IMR-90 (cell line): ENCODE measurements at regions not wholly inside any gene's neighbourhood (a gene's known extent, or its start where the extent isn't known, plus 50 kb on each side); places are given as distances from the start of the nearest gene placed in this dataset.

Experiments
- ATAC-seq: fragments of 200-7000 bp; cut with Tn5 transposase; 2 replicates; pipeline ENCODE4 v1.9.1; 2020; ENCODE audit warnings: low read depth, mild to moderate bottlenecking, moderate library complexity
- BruUV-seq: library from RNA; stranded (reverse); fragments of 400-500 nt; replicated peaks from 2 replicates; lab custom pipeline; 2021; lab: Mats Ljungman, UMichigan
- CTCF ChIA-PET: fragments of 300-600 bp; formaldehyde crosslinking; extraction: SDS; loops from one replicate; lab custom pipeline; 2021; ENCODE audit warnings: antibody characterized with exemption; lab: Yijun Ruan, JAX
- POLR2A ChIA-PET: fragments of 300-600 bp; sonication (Branson Sonifier 250); formaldehyde crosslinking; loops from one replicate; lab custom pipeline; 2022; ENCODE audit warnings: antibody characterized with exemption; ENCODE audit not compliant: unreplicated experiment; lab: Charles Lee
- DNase-seq: peaks from one replicate; pipeline ENCODE4 v3.0.0; 2013
- H2AFZ ChIP-seq: replicated peaks from 2 replicates; pipeline ENCODE3; 2013; ENCODE audit warnings: low read length, mild to moderate bottlenecking; ENCODE audit not compliant: poor library complexity
- H2AK5ac ChIP-seq: 2 replicates; pipeline ENCODE4 v1.6.1; 2013; ENCODE audit warnings: low read depth, low read length, inconsistent platforms
- H2AK9ac ChIP-seq: replicated peaks from 2 replicates; pipeline ENCODE3; 2013; ENCODE audit warnings: mild to moderate bottlenecking, low read depth, low read length, moderate library complexity; ENCODE audit not compliant: poor library complexity
- H2BK120ac ChIP-seq: 2 replicates; pipeline ENCODE4 v1.6.1; 2013; ENCODE audit warnings: low read depth, low read length, inconsistent platforms
- H2BK15ac ChIP-seq: 3 replicates; pipeline ENCODE4 v1.6.1; 2013; ENCODE audit warnings: low read depth, low read length, inconsistent platforms
- H2BK20ac ChIP-seq: 2 replicates; pipeline ENCODE4 v1.6.1; 2013; ENCODE audit warnings: low read depth, mild to moderate bottlenecking, inconsistent platforms, low read length, moderate library complexity
- H2BK5ac ChIP-seq: 2 replicates; pipeline ENCODE4 v1.6.1; 2013; ENCODE audit warnings: mild to moderate bottlenecking, low read depth, low read length, inconsistent platforms; ENCODE audit not compliant: poor library complexity, severe bottlenecking
- H3K14ac ChIP-seq: replicated peaks from 2 replicates; pipeline ENCODE4 v1.6.1; 2013; ENCODE audit warnings: low read depth, low read length, inconsistent platforms
- H3K18ac ChIP-seq: 2 replicates; pipeline ENCODE4 v1.6.1; 2013; ENCODE audit warnings: low read depth, low read length, control low read depth
- H3K23ac ChIP-seq: 2 replicates; pipeline ENCODE4 v1.6.1; 2013; ENCODE audit warnings: low read depth, low read length, inconsistent platforms
- H3K27ac ChIP-seq: 2 replicates; pipeline ENCODE4 v1.5.1; 2013; ENCODE audit warnings: mild to moderate bottlenecking, control low read depth, low read length; ENCODE audit not compliant: insufficient read depth
- H3K27me3 ChIP-seq: 2 replicates; pipeline ENCODE4 v1.6.1; 2013; ENCODE audit warnings: low read length; ENCODE audit not compliant: control insufficient read depth, insufficient read depth
- H3K36me3 ChIP-seq: 2 replicates; pipeline ENCODE4 v1.6.1; 2013; ENCODE audit warnings: low read length, mixed read lengths; ENCODE audit not compliant: control insufficient read depth, insufficient read depth
- H3K4ac ChIP-seq: 2 replicates; pipeline ENCODE4 v1.6.1; 2013; ENCODE audit warnings: low read depth, low read length, inconsistent platforms
- H3K4me1 ChIP-seq: 2 replicates; pipeline ENCODE4 v1.6.1; 2013; ENCODE audit warnings: low read length, mixed read lengths; ENCODE audit not compliant: control insufficient read depth, insufficient read depth
- H3K4me2 ChIP-seq: 2 replicates; pipeline ENCODE4 v1.6.1; 2013; ENCODE audit warnings: low read depth, mild to moderate bottlenecking, control low read depth, low read length, moderate library complexity
- H3K4me3 ChIP-seq: 2 replicates; pipeline ENCODE4 v1.5.1; 2013; ENCODE audit warnings: low read depth, mild to moderate bottlenecking, control low read depth, low read length, moderate library complexity; ENCODE audit not compliant: insufficient read depth
- H3K56ac ChIP-seq: 2 replicates; pipeline ENCODE4 v1.6.1; 2013; ENCODE audit warnings: low read length, inconsistent platforms; ENCODE audit not compliant: insufficient read depth; ENCODE audit errors: extremely low read depth
- H3K79me1 ChIP-seq, 2 experiments: 2 replicates each; pipeline ENCODE4 v1.6.1; 2013; ENCODE audit warnings: low read length in 2 of 2, inconsistent platforms in 1 of 2, low read depth in 1 of 2
- H3K9ac ChIP-seq: 2 replicates; pipeline ENCODE4 v1.6.1; 2013; ENCODE audit warnings: low read depth, low read length, control low read depth
- H3K9me1 ChIP-seq: 2 replicates; pipeline ENCODE4 v1.6.1; 2013; ENCODE audit warnings: low read length, inconsistent platforms; ENCODE audit not compliant: insufficient read depth
- H3K9me3 ChIP-seq: 2 replicates; pipeline ENCODE4 v1.6.1; 2013; ENCODE audit warnings: low read length; ENCODE audit not compliant: control insufficient read depth, insufficient read depth
- H4K20me1 ChIP-seq: 2 replicates; pipeline ENCODE4 v1.6.1; 2013; ENCODE audit warnings: low read length, inconsistent platforms; ENCODE audit not compliant: insufficient read depth
- H4K5ac ChIP-seq: 2 replicates; pipeline ENCODE4 v1.6.1; 2013; ENCODE audit warnings: mild to moderate bottlenecking, low read depth, low read length, control low read depth
- H4K8ac ChIP-seq, 2 experiments: 2 replicates each; pipeline ENCODE4 v1.6.1; 2013; ENCODE audit warnings: low read depth in 2 of 2, low read length in 2 of 2, control low read depth in 1 of 2, inconsistent platforms in 1 of 2
- H4K91ac ChIP-seq: 2 replicates; pipeline ENCODE4 v1.6.1; 2013; ENCODE audit warnings: low read depth, low read length, inconsistent platforms; ENCODE audit not compliant: insufficient read depth
- CTCF ChIP-seq: conservative IDR thresholded peaks from 2 replicates; pipeline ENCODE4 v1.5.1; 2012; ENCODE audit warnings: mild to moderate bottlenecking, low read depth, low read length, improper control_type of control experiment
- MAZ ChIP-seq: IDR thresholded peaks from 2 replicates; pipeline ENCODE4 v1.6.1; 2012; ENCODE audit warnings: low read depth, mild to moderate bottlenecking, low read length, improper control_type of control experiment, moderate library complexity, borderline replicate concordance
- RCOR1 ChIP-seq: IDR thresholded peaks from 2 replicates; pipeline ENCODE4 v1.6.1; 2012; ENCODE audit warnings: mild to moderate bottlenecking, low read length, improper control_type of control experiment; ENCODE audit not compliant: insufficient replicate concordance
- WGBS, 2 experiments: methylation state at CpG; one replicate each; pipeline versions ENCODE4 v1.1.5 to v1.1.7; 2013; ENCODE audit warnings: missing lambda C conversion rate in 2 of 2; ENCODE audit not compliant: insufficient read length in 1 of 2; ENCODE audit errors: extremely low coverage in 2 of 2; 5-methylcytosine and 5-hydroxymethylcytosine counted together
- dilution Hi-C: fragments of 300-500 bp; cut with HindIII; formaldehyde crosslinking; loops from one replicate; pipeline ENCODE4 v1.14.3; 2018; ENCODE audit warnings: low sequenced_read_pairs; ENCODE audit not compliant: unreplicated experiment
- in situ Hi-C: fragments of 300-500 bp; cut with MboI; formaldehyde crosslinking; loops from 3 replicates; pipeline ENCODE4 v1.14.3; 2019; ENCODE audit warnings: low sequenced_read_pairs, inconsistent platforms, mixed read lengths
- intact Hi-C: fragments of 100-400 bp; cut with micrococcal nuclease; formaldehyde crosslinking; loops from 2 replicates; pipeline ENCODE4 v1.10.0; 2022

DNA sequence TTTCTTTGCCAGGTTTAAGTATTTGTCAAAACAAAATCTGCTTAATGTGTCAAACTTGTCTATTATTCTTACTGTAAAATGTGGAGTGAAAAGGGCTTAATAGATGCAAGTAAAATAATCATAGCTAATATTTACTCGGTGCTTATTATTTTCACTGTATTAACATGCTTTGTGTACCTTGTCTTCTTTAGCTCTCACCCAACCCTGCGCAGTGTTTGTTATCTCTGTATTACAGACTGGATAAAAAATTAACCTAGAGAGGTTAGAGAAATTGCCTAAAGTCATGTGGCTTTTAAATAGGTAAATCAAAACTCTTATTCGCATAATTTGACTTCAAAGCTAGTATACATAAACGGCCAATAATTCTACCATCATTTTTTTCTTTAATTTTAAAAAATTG, 1864.8 kb downstream of the MAT2B start:
- dilution Hi-C loops, result no loop called here
- Histone ChIP-seq H3K23ac (no peak overlapping the region), H3K4ac (no peak overlapping the region), H2BK5ac (no peak overlapping the region), H2BK120ac (no peak overlapping the region), H4K91ac (no peak overlapping the region), H4K5ac (no peak overlapping the region), H2AFZ (no peak overlapping the region), H2AK9ac (no peak overlapping the region), H2BK20ac (no peak overlapping the region), H3K9me1 (no peaks in the 10 kb centered on the region), H2BK15ac (no peak overlapping the region), H3K9ac (no peak overlapping the region), H3K36me3 (no peaks in the 10 kb centered on the region), H3K9me3 (no peaks in the 10 kb centered on the region), H3K4me1 (no peaks in the 10 kb centered on the region), H3K18ac (no peak overlapping the region), H4K8ac (no peak overlapping the region), H3K56ac (no peak overlapping the region), H3K14ac (no peak overlapping the region), H3K4me2 (no peak overlapping the region), H2AK5ac (no peak overlapping the region), H3K27me3 (no peaks in the 10 kb centered on the region), H3K79me1 (no peaks in the 10 kb centered on the region), H3K4me3 (no peak overlapping the region), H3K27ac (no peak overlapping the region), H4K20me1 (no peaks in the 10 kb centered on the region)
- 100% methylated on average over 2 of the region's 4 CpGs; no CpG with 5 or more reads in 1 of the 2 experiments for WGBS, 2 experiments
- ChIA-PET CTCF (interaction anchor here (1.0 kb wide), 1 partner anchor 13 kb away, joined by 3 read pairs; no protein-coding TSS in a partner anchor), POLR2A (no interaction called here)
- no peak for DNase-seq
- in situ Hi-C loops, result no loop called here
- no TSS peak for BruUV-seq
- ATAC-seq, result no peak
- intact Hi-C loops, result no loop called here
- TF ChIP-seq RCOR1 (no peak), CTCF (no peak), MAZ (no peak)
